Liver (tissue), 3 donors: ENCODE measurements at regions not wholly inside any gene's neighbourhood (a gene's known extent, or its start where the extent isn't known, plus 50 kb on each side); places are given as distances from the start of the nearest gene placed in this dataset.

Experiments
- ATF3 ChIP-seq: IDR thresholded peaks from 2 replicates; pipeline ENCODE4 v1.6.1; 2016; ENCODE audit warnings: antibody characterized with exemption
- CTCF ChIP-seq: fragments of 150-350 bp; IDR thresholded peaks from 2 replicates; pipeline ENCODE4 v1.5.1; 2017; ENCODE audit warnings: improper control_type of control experiment, low read depth, low read length; ENCODE audit not compliant: missing input control
- GABPA ChIP-seq, 2 donors: IDR thresholded peaks in 1 of 2; conservative IDR thresholded peaks in 1 of 2; 2 replicates each; pipeline ENCODE4 v1.6.1; 2016; ENCODE audit warnings: antibody characterized with exemption in 2 of 2, mild to moderate bottlenecking in 1 of 2, moderate library complexity in 1 of 2
- JUND ChIP-seq, 2 donors: IDR thresholded peaks; 2 replicates each; pipeline ENCODE4 v1.6.1; 2016; ENCODE audit warnings: antibody characterized with exemption in 2 of 2
- MAX ChIP-seq: IDR thresholded peaks from 2 replicates; pipeline ENCODE4 v1.6.1; 2016; ENCODE audit warnings: antibody characterized with exemption
- REST ChIP-seq: IDR thresholded peaks from 2 replicates; pipeline ENCODE4 v1.6.1; 2016; ENCODE audit warnings: antibody characterized with exemption, mild to moderate bottlenecking
- TAF1 ChIP-seq: conservative IDR thresholded peaks from 2 replicates; pipeline ENCODE4 v1.6.1; 2016; ENCODE audit warnings: antibody characterized with exemption, mild to moderate bottlenecking
- donor health status: healthy.
- donor health status: healthy.

GRCh38 chr10:44755481-44755880, 155.7 kb upstream of the TMEM72 start:
- TF ChIP-seq GABPA (IDR thresholded peaks at IDR 0.05 in 1 of 2, conservative IDR thresholded peaks at IDR 0.05 in 1 of 2) = no peak
- no peak for TF ChIP-seq REST
- TF ChIP-seq CTCF = no peak
- no peak for TF ChIP-seq JUND (IDR thresholded peaks at IDR 0.05)
- no peak for TF ChIP-seq ATF3
- no peak for TF ChIP-seq TAF1
- TF ChIP-seq MAX = no peak
